WTC11 (cell line): ENCODE measurements at regions not wholly inside any gene's neighbourhood (a gene's known extent, or its start where the extent isn't known, plus 50 kb on each side); places are given as distances from the start of the nearest gene placed in this dataset.

Experiments used
- ATAC-seq: fragments of 200-7000 bp; cut with Tn5 transposase; 2 replicates; pipeline ENCODE4 v1.10.0; 2021; ENCODE audit warnings: mild to moderate bottlenecking, moderate library complexity
- CTCF ChIA-PET: fragments of 300-600 bp; sonication (Branson Sonifier 250); formaldehyde crosslinking; loops from one replicate; lab custom pipeline; 2021; ENCODE audit warnings: antibody characterized with exemption; lab: Charles Lee
- POLR2A ChIA-PET: fragments of 350-600 bp; sonication (Branson Sonifier 250); formaldehyde crosslinking; loops from one replicate; lab custom pipeline; 2021; ENCODE audit warnings: antibody characterized with exemption; lab: Charles Lee
- DNase-seq: peaks from one replicate; pipeline ENCODE4 v3.0.0; 2021; ENCODE audit warnings: low spot score
- H3K27ac Mint-ChIP-seq: 2 replicates; pipeline ENCODE4 v1.8.0; 2021; ENCODE audit warnings: mixed read lengths
- H3K27me3 Mint-ChIP-seq: 2 replicates; pipeline ENCODE4 v1.8.0; 2021; ENCODE audit warnings: low read depth, mild to moderate bottlenecking, moderate library complexity, mixed read lengths
- H3K36me3 Mint-ChIP-seq: 2 replicates; pipeline ENCODE4 v1.8.0; 2021; ENCODE audit warnings: mixed read lengths
- H3K4me1 Mint-ChIP-seq: 2 replicates; pipeline ENCODE4 v1.8.0; 2022; ENCODE audit warnings: mixed read lengths
- H3K4me3 Mint-ChIP-seq: 2 replicates; pipeline ENCODE4 v1.8.0; 2021; ENCODE audit warnings: mild to moderate bottlenecking, moderate library complexity, mixed read lengths
- H3K9me3 Mint-ChIP-seq: 2 replicates; pipeline ENCODE4 v1.8.0; 2021; ENCODE audit warnings: mixed read lengths
- AR ChIP-seq: fragments of 250-450 bp; sonication (Bioruptor Pico); IDR thresholded peaks from 2 replicates; pipeline ENCODE4 v1.9.0; 2021; ENCODE audit warnings: mild to moderate bottlenecking
- ATF1 ChIP-seq: sonication (generic); formaldehyde crosslinking; IDR thresholded peaks from 2 replicates; pipeline ENCODE4 v1.8.1; 2023; ENCODE audit warnings: mild to moderate bottlenecking, moderate library complexity, missing genetic modification reagents
- CDX4 ChIP-seq: fragments of 250-450 bp; sonication (Bioruptor Pico); IDR thresholded peaks from 2 replicates; pipeline ENCODE4 v1.9.0; 2021; ENCODE audit warnings: moderate library complexity, mild to moderate bottlenecking, inconsistent platforms, borderline replicate concordance
- CREM ChIP-seq: sonication (generic); formaldehyde crosslinking; IDR thresholded peaks from 2 replicates; pipeline ENCODE4 v1.8.1; 2022; ENCODE audit warnings: mild to moderate bottlenecking, missing genetic modification reagents, moderate library complexity
- ERG ChIP-seq: fragments of 250-450 bp; sonication (Bioruptor Pico); IDR thresholded peaks from 2 replicates; pipeline ENCODE4 v1.8.0; 2021; ENCODE audit warnings: mild to moderate bottlenecking
- ETV6 ChIP-seq: sonication (generic); formaldehyde crosslinking; IDR thresholded peaks from 2 replicates; pipeline ENCODE4 v1.8.1; 2022; ENCODE audit warnings: mild to moderate bottlenecking, missing genetic modification reagents
- FOXP1 ChIP-seq: sonication (generic); formaldehyde crosslinking; IDR thresholded peaks from 2 replicates; pipeline ENCODE4 v1.8.0; 2022; ENCODE audit warnings: missing genetic modification reagents, mild to moderate bottlenecking, moderate library complexity, borderline replicate concordance
- GTF2I ChIP-seq: fragments of 250-450 bp; sonication (Bioruptor Pico); conservative IDR thresholded peaks from 2 replicates; pipeline ENCODE4 v1.4.0; 2021; ENCODE audit warnings: mild to moderate bottlenecking
- HMGA2 ChIP-seq: fragments of 250-450 bp; sonication (Bioruptor Pico); IDR thresholded peaks from 2 replicates; pipeline ENCODE4 v1.4.0; 2021; ENCODE audit warnings: mild to moderate bottlenecking, moderate library complexity
- IRF2 ChIP-seq: sonication (generic); formaldehyde crosslinking; IDR thresholded peaks from 2 replicates; pipeline ENCODE4 v1.8.0; 2022; ENCODE audit warnings: low read depth, missing genetic modification reagents, borderline replicate concordance
- MXD4 ChIP-seq: fragments of 250-450 bp; sonication (Bioruptor Pico); IDR thresholded peaks from 2 replicates; pipeline ENCODE4 v1.8.0; 2021; ENCODE audit warnings: mild to moderate bottlenecking, moderate library complexity, borderline replicate concordance
- MYBL2 ChIP-seq: sonication (generic); formaldehyde crosslinking; IDR thresholded peaks from 2 replicates; pipeline ENCODE4 v1.8.1; 2023; ENCODE audit warnings: mild to moderate bottlenecking, moderate library complexity, missing genetic modification reagents
- NFATC4 ChIP-seq: fragments of 250-450 bp; sonication (Bioruptor Pico); IDR thresholded peaks from 2 replicates; pipeline ENCODE4 v1.9.0; 2021; ENCODE audit warnings: mild to moderate bottlenecking
- NFE2L1 ChIP-seq: sonication (generic); formaldehyde crosslinking; IDR thresholded peaks from 2 replicates; pipeline ENCODE4 v1.8.1; 2023; ENCODE audit warnings: missing genetic modification reagents
- PREB ChIP-seq: sonication (generic); formaldehyde crosslinking; IDR thresholded peaks from 2 replicates; pipeline ENCODE4 v1.8.1; 2022; ENCODE audit warnings: mild to moderate bottlenecking, missing genetic modification reagents, moderate library complexity, borderline replicate concordance
- PRRX2 ChIP-seq: fragments of 250-450 bp; sonication (Bioruptor Pico); IDR thresholded peaks from 2 replicates; pipeline ENCODE4 v1.8.0; 2021; ENCODE audit warnings: mild to moderate bottlenecking
- RELA ChIP-seq: sonication (generic); formaldehyde crosslinking; IDR thresholded peaks from 2 replicates; pipeline ENCODE4 v1.8.1; 2022; ENCODE audit warnings: missing genetic modification reagents, mild to moderate bottlenecking, borderline replicate concordance
- RORB ChIP-seq: fragments of 250-450 bp; sonication (Bioruptor Pico); IDR thresholded peaks from 2 replicates; pipeline ENCODE4 v1.9.0; 2021; ENCODE audit warnings: mild to moderate bottlenecking
- SMAD4 ChIP-seq: sonication (generic); formaldehyde crosslinking; IDR thresholded peaks from 2 replicates; pipeline ENCODE4 v1.8.0; 2022; ENCODE audit warnings: mild to moderate bottlenecking, missing genetic modification reagents
- SOX15 ChIP-seq: fragments of 250-450 bp; sonication (Bioruptor Pico); IDR thresholded peaks from 2 replicates; pipeline ENCODE4 v1.9.0; 2021; ENCODE audit warnings: mild to moderate bottlenecking
- TEAD4 ChIP-seq: sonication (generic); formaldehyde crosslinking; IDR thresholded peaks from 2 replicates; pipeline ENCODE4 v1.8.0; 2022; ENCODE audit warnings: mild to moderate bottlenecking, missing genetic modification reagents
- TP53 ChIP-seq: sonication (generic); formaldehyde crosslinking; IDR thresholded peaks from 2 replicates; pipeline ENCODE4 v1.8.1; 2023; ENCODE audit warnings: mild to moderate bottlenecking, missing genetic modification reagents
- ZNF423 ChIP-seq: fragments of 250-450 bp; sonication (Bioruptor Pico); IDR thresholded peaks from 2 replicates; pipeline ENCODE4 v2.1.2; 2022; ENCODE audit warnings: mild to moderate bottlenecking, moderate library complexity
- ZNF532 ChIP-seq: fragments of 250-450 bp; sonication (Bioruptor Pico); IDR thresholded peaks from 2 replicates; pipeline ENCODE4 v1.9.0; 2021; ENCODE audit warnings: mild to moderate bottlenecking, borderline replicate concordance
- ZSCAN18 ChIP-seq: fragments of 250-450 bp; sonication (Bioruptor Pico); IDR thresholded peaks from 2 replicates; pipeline ENCODE4 v2.1.2; 2022; ENCODE audit warnings: mild to moderate bottlenecking, moderate library complexity

- no peak for TF ChIP-seq ZNF532 (CRISPR knock-in tag)
- TF ChIP-seq TP53 (CRISPR knock-in tag): no peak
- no peak for TF ChIP-seq NFE2L1 (CRISPR knock-in tag)
- no peak for TF ChIP-seq HMGA2 (CRISPR knock-in tag)
- no peak for TF ChIP-seq ZNF423
- TF ChIP-seq CREM (CRISPR knock-in tag): no peak
- TF ChIP-seq RELA (CRISPR knock-in tag): no peak
These were observed 81.6 kb upstream of the ADRA2C start (continued) for GRCh38 chr4:3684546-3684945.

GRCh38 chr4:3683744-3684421 is 82.3 kb upstream of the ADRA2C start:
- ATAC-seq: no peak
- TF ChIP-seq GTF2I (CRISPR knock-in tag): no peak
- no peak for TF ChIP-seq IRF2 (CRISPR knock-in tag)
- TF ChIP-seq MYBL2 (CRISPR knock-in tag): no peak
- TF ChIP-seq ERG (CRISPR knock-in tag): no peak
- no peak for TF ChIP-seq ATF1 (CRISPR knock-in tag)
- TF ChIP-seq CDX4 (CRISPR knock-in tag): no peak
- no peak for TF ChIP-seq ETV6 (CRISPR knock-in tag)
- no peak for TF ChIP-seq PRRX2 (CRISPR knock-in tag)
- TF ChIP-seq NFATC4 (CRISPR knock-in tag): no peak
- TF ChIP-seq RORB (CRISPR knock-in tag): no peak
- no peak for TF ChIP-seq AR (CRISPR knock-in tag)
- TF ChIP-seq SOX15 (CRISPR knock-in tag): no peak
- TF ChIP-seq FOXP1 (CRISPR knock-in tag): no peak
- TF ChIP-seq TEAD4: no peak
- TF ChIP-seq MXD4 (CRISPR knock-in tag): no peak
- TF ChIP-seq SMAD4 (CRISPR knock-in tag): no peak
- no peak for TF ChIP-seq ZSCAN18 (CRISPR knock-in tag)
- TF ChIP-seq PREB (CRISPR knock-in tag): no peak
- TF ChIP-seq, all 79 proteins: peak for 0
- no peaks in the 10 kb centered on the region for H3K36me3 Mint-ChIP-seq
- no peaks in the 10 kb centered on the region for H3K9me3 Mint-ChIP-seq
- peak; percentile 9 for DNase-seq
- CTCF ChIA-PET: interaction anchor here (1.0 kb wide), 1 partner anchor 62 kb away, joined by 3 read pairs; no protein-coding TSS in a partner anchor
- H3K27ac Mint-ChIP-seq: no peak overlapping the region
- no peaks in the 10 kb centered on the region; the same call in 1 of the 2 replicates for H3K27me3 Mint-ChIP-seq
- POLR2A ChIA-PET: no interaction called here
- no peaks in the 10 kb centered on the region for H3K4me1 Mint-ChIP-seq
- H3K4me3 Mint-ChIP-seq: no peak overlapping the region
